GM12878 (cell line): ENCODE measurements at regions not wholly inside any gene's neighbourhood (a gene's known extent, or its start where the extent isn't known, plus 50 kb on each side); places are given as distances from the start of the nearest gene placed in this dataset.

Source experiments
- ATAC-seq: fragments of 200-7000 bp; cut with Tn5 transposase; 3 replicates; pipeline ENCODE4 v1.9.1; 2020; ENCODE audit warnings: mild to moderate bottlenecking, moderate library complexity
- BruUV-seq: library from RNA; stranded (reverse); fragments of 400-500 nt; replicated peaks from 2 replicates; lab custom pipeline; 2021; lab: Mats Ljungman, UMichigan
- CTCF ChIA-PET: fragments of 300-600 bp; sonication (Branson Sonifier 250); formaldehyde crosslinking; extraction: SDS; loops from one replicate; lab custom pipeline; 2021; ENCODE audit warnings: inconsistent platforms; lab: Yijun Ruan, JAX
- POLR2A ChIA-PET: fragments of 350-600 bp; formaldehyde crosslinking; extraction: SDS; loops from one replicate; lab custom pipeline; 2021; ENCODE audit warnings: inconsistent platforms; lab: Charles Lee
- RAD21 ChIA-PET: fragments of 300-600 bp; sonication (Branson Sonifier 250); formaldehyde crosslinking; loops from one replicate; lab custom pipeline; 2023; ENCODE audit warnings: antibody characterized with exemption; ENCODE audit not compliant: unreplicated experiment; lab: Charles Lee
- SMC1A ChIA-PET: fragments of 300-600 bp; sonication (Branson Sonifier 250); formaldehyde crosslinking; loops from one replicate; lab custom pipeline; 2023; ENCODE audit not compliant: unreplicated experiment, uncharacterized antibody; lab: Charles Lee
- DNase-seq: peaks from one replicate; pipeline ENCODE4 v3.0.0-alpha.2; 2011; ENCODE audit warnings: low read depth, low spot score
- FAIRE-seq: peaks from 3 replicates; lab custom pipeline; 2011; peaks lifted over from hg19 to GRCh38; lab: Jason Lieb, UNC
- H2AFZ ChIP-seq: 2 replicates; pipeline ENCODE4 v1.6.0; 2011; ENCODE audit warnings: low read depth, low read length, control low read depth; ENCODE audit not compliant: control insufficient read depth
- H3K27ac ChIP-seq: 2 replicates; pipeline ENCODE4 v1.5.1; 2011; ENCODE audit warnings: control low read depth; ENCODE audit not compliant: control insufficient read depth, insufficient read depth
- H3K27me3 ChIP-seq, 2 experiments: replicated peaks in 1 of 2; 2 replicates each; pipeline versions ENCODE4 v1.6.0 to v1.6.1; 2011; ENCODE audit warnings: low read length in 1 of 2; ENCODE audit not compliant: control insufficient read depth in 2 of 2, insufficient read depth in 2 of 2
- H3K36me3 ChIP-seq, 2 experiments: 2 replicates each; pipeline ENCODE4 v1.5.1; 2011; ENCODE audit warnings: low read length in 1 of 2; ENCODE audit not compliant: control insufficient read depth in 2 of 2, insufficient read depth in 2 of 2
- H3K4me1 ChIP-seq: 2 replicates; pipeline ENCODE4 v1.6.1; 2011; ENCODE audit warnings: mild to moderate bottlenecking, low read length, moderate library complexity, mixed read lengths; ENCODE audit not compliant: control insufficient read depth, insufficient read depth
- H3K4me2 ChIP-seq: 2 replicates; pipeline ENCODE4 v1.6.0; 2011; ENCODE audit warnings: control low read depth; ENCODE audit not compliant: control insufficient read depth, insufficient read depth
- H3K4me3 ChIP-seq: fragments of 200-600 bp; sonication (generic); 2 replicates; pipeline ENCODE4 v1.5.1; 2016
- H3K79me2 ChIP-seq: 2 replicates; pipeline ENCODE4 v1.6.0; 2011; ENCODE audit warnings: low read length; ENCODE audit not compliant: control insufficient read depth, insufficient read depth
- H3K9ac ChIP-seq: 2 replicates; pipeline ENCODE4 v1.8.0; 2011; ENCODE audit warnings: low read length, control low read depth, mixed read lengths; ENCODE audit not compliant: control insufficient read depth, insufficient read depth
- H3K9me3 ChIP-seq: replicated peaks from 3 replicates; pipeline ENCODE4 v1.5.1; 2011; ENCODE audit warnings: mild to moderate bottlenecking, low read length; ENCODE audit not compliant: control insufficient read depth, insufficient read depth
- H4K20me1 ChIP-seq: 2 replicates; pipeline ENCODE4 v1.6.0; 2011; ENCODE audit not compliant: control insufficient read depth, insufficient read depth
- CTCF ChIP-seq, 3 experiments: IDR thresholded peaks in 2 of 3; conservative IDR thresholded peaks in 1 of 3; 2 replicates each; pipeline ENCODE4 v1.5.1; 2011; ENCODE audit warnings: low read depth in 3 of 3, low read length in 3 of 3, mild to moderate bottlenecking in 3 of 3, control low read depth in 2 of 3, moderate library complexity in 2 of 3, inconsistent platforms in 1 of 3, mixed read lengths in 1 of 3; ENCODE audit not compliant: control insufficient read depth in 2 of 3, insufficient read depth in 1 of 3; ENCODE audit errors: extremely low read depth in 1 of 3
- HDGF ChIP-seq: fragments of 450-650 bp; IDR thresholded peaks from 2 replicates; pipeline ENCODE4 v1.6.1; 2016; ENCODE audit warnings: antibody characterized with exemption
- MTA2 ChIP-seq: fragments of 450-650 bp; IDR thresholded peaks from 2 replicates; pipeline ENCODE4 v1.6.1; 2016; ENCODE audit warnings: low read depth, mild to moderate bottlenecking, moderate library complexity
- NFYB ChIP-seq: IDR thresholded peaks from 2 replicates; pipeline ENCODE4 v1.6.1; 2011; ENCODE audit warnings: low read depth, mild to moderate bottlenecking, low read length, improper control_type of control experiment, moderate library complexity; ENCODE audit not compliant: insufficient read depth
- NR2C2 ChIP-seq: IDR thresholded peaks from 2 replicates; pipeline ENCODE4 v1.6.1; 2011; ENCODE audit warnings: borderline replicate concordance, low read depth; ENCODE audit not compliant: control insufficient read depth, insufficient read length
- PAX5 ChIP-seq: IDR thresholded peaks from 2 replicates; pipeline ENCODE4 v1.6.1; 2011; ENCODE audit warnings: low read depth, low read length, borderline replicate concordance
- POLR2AphosphoS5 ChIP-seq: IDR thresholded peaks from 2 replicates; pipeline ENCODE4 v1.6.1; 2011; ENCODE audit warnings: mild to moderate bottlenecking, low read length, inconsistent platforms
- RFX5 ChIP-seq: IDR thresholded peaks from 2 replicates; pipeline ENCODE4 v1.6.1; 2011; ENCODE audit warnings: low read depth, low read length, improper control_type of control experiment
- SIN3A ChIP-seq: IDR thresholded peaks from 2 replicates; pipeline ENCODE4 v1.6.1; 2012; ENCODE audit warnings: low read depth, low read length, improper control_type of control experiment
- SMAD1 ChIP-seq: fragments of 450-650 bp; IDR thresholded peaks from 2 replicates; pipeline ENCODE4 v1.6.1; 2018; ENCODE audit warnings: mild to moderate bottlenecking, low read depth; ENCODE audit not compliant: partially characterized antibody
- TCF7 ChIP-seq: IDR thresholded peaks from 2 replicates; pipeline ENCODE4 v1.6.1; 2014; ENCODE audit warnings: antibody characterized with exemption, borderline replicate concordance
- WRNIP1 ChIP-seq: IDR thresholded peaks from 2 replicates; pipeline ENCODE4 v1.6.1; 2011; ENCODE audit warnings: low read depth, low read length, improper control_type of control experiment, borderline replicate concordance
- ZBTB4 ChIP-seq: fragments of 450-650 bp; formaldehyde crosslinking; IDR thresholded peaks from 2 replicates; pipeline ENCODE4 v1.4.0; 2022; ENCODE audit warnings: mild to moderate bottlenecking, moderate library complexity
- ZSCAN29 ChIP-seq: fragments of 450-650 bp; IDR thresholded peaks from 2 replicates; pipeline ENCODE4 v1.6.1; 2017; ENCODE audit warnings: mild to moderate bottlenecking, moderate library complexity
- WGBS: methylation state at CpG from one replicate; pipeline ENCODE4 v1.1.6; 2016; ENCODE audit warnings: low lambda C conversion rate; ENCODE audit not compliant: insufficient replicate concordance, insufficient coverage; ENCODE audit errors: missing lambda C conversion rate; 5-methylcytosine and 5-hydroxymethylcytosine counted together
- in situ Hi-C: fragments of 300-500 bp; cut with MboI; formaldehyde crosslinking; loops from 9 replicates; pipeline ENCODE4 v1.14.3; 2018; ENCODE audit warnings: mixed read lengths
- intact Hi-C: fragments of 100-400 bp; cut with micrococcal nuclease; formaldehyde crosslinking; loops from one replicate; pipeline ENCODE4 v1.14.2; 2022; ENCODE audit not compliant: unreplicated experiment

GRCh38 chr5:28666110-28666509 is 1627.7 kb upstream of the CDH9 start:
- Histone ChIP-seq H3K36me3 (no peaks in the 10 kb centered on the region), H3K4me2 (no peak overlapping the region), H3K9ac (no peak overlapping the region), H4K20me1 (no peaks in the 10 kb centered on the region), H3K79me2 (no peaks in the 10 kb centered on the region), H3K9me3 (no peaks in the 10 kb centered on the region), H3K4me1 (no peaks in the 10 kb centered on the region), H2AFZ (no peak overlapping the region), H3K27ac (no peak overlapping the region), H3K27me3 (no peaks in the 10 kb centered on the region), H3K4me3 (no peak overlapping the region)
- RAD21 ChIA-PET, result no interaction called here
- BruUV-seq, result no TSS peak
- 7% methylated on average over 1 of the region's 1 CpG for WGBS
- CTCF ChIA-PET, result no interaction called here
- POLR2A ChIA-PET, result no interaction called here
- no peak for ATAC-seq
- FAIRE-seq, result no peak
- TF ChIP-seq SIN3A (no peak), NR2C2 (no peak), RFX5 (no peak), CTCF (IDR thresholded peaks at IDR 0.05 in 2 of 3, conservative IDR thresholded peaks at IDR 0.05 in 1 of 3; ENCODE audit: control insufficient read depth in 2 of 3, extremely low read depth in 1 of 3, insufficient read depth in 1 of 3, low read depth in 3 of 3, low read length in 3 of 3) (no peak), PAX5 (no peak), MTA2 (no peak), HDGF (no peak), NFYB (no peak), ZSCAN29 (no peak), TCF7 (no peak), WRNIP1 (no peak), SMAD1 (no peak), POLR2AphosphoS5 (no peak), ZBTB4 (no peak)
- in situ Hi-C loops (no loop called here), intact Hi-C loops (no loop called here)
- SMC1A ChIA-PET, result no interaction called here
- DNase-seq, result no peak
